Prostate gland (tissue), 2 donors: ENCODE measurements at regions not wholly inside any gene's neighbourhood (a gene's known extent, or its start where the extent isn't known, plus 50 kb on each side); places are given as distances from the start of the nearest gene placed in this dataset.

ENCODE experiments used
- POLR2A ChIP-seq: fragments of 450-650 bp; IDR thresholded peaks from one replicate; pipeline ENCODE4 v1.6.1; 2016; ENCODE audit warnings: antibody characterized with exemption, mild to moderate bottlenecking
- TF ChIP-seq, protein P1 (sequence below), 4 experiments: fragments of 200-600 bp in 2 of 4; fragments of 450-650 bp in 2 of 4; sonication (generic) in 2 of 4; IDR thresholded peaks; 1 replicate in 3 of 4; 2 replicates in 1 of 4; pipeline ENCODE4 v1.5.1; 2016 to 2019; ENCODE audit warnings: antibody characterized with exemption in 4 of 4, mild to moderate bottlenecking in 2 of 4, moderate library complexity in 2 of 4

- TF ChIP-seq, protein P1, sequence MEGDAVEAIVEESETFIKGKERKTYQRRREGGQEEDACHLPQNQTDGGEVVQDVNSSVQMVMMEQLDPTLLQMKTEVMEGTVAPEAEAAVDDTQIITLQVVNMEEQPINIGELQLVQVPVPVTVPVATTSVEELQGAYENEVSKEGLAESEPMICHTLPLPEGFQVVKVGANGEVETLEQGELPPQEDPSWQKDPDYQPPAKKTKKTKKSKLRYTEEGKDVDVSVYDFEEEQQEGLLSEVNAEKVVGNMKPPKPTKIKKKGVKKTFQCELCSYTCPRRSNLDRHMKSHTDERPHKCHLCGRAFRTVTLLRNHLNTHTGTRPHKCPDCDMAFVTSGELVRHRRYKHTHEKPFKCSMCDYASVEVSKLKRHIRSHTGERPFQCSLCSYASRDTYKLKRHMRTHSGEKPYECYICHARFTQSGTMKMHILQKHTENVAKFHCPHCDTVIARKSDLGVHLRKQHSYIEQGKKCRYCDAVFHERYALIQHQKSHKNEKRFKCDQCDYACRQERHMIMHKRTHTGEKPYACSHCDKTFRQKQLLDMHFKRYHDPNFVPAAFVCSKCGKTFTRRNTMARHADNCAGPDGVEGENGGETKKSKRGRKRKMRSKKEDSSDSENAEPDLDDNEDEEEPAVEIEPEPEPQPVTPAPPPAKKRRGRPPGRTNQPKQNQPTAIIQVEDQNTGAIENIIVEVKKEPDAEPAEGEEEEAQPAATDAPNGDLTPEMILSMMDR (IDR thresholded peaks at IDR 0.05): no peak
- no peak for TF ChIP-seq POLR2A
These were observed 198.0 kb downstream of the C16orf95 start for GRCh38 chr16:87119168-87119567.
